GM12874 (cell line): ENCODE measurements at regions not wholly inside any gene's neighbourhood (a gene's known extent, or its start where the extent isn't known, plus 50 kb on each side); places are given as distances from the start of the nearest gene placed in this dataset.

Experiments
- TF ChIP-seq, protein P1 (sequence below): IDR thresholded peaks from 2 replicates; pipeline ENCODE4 v1.5.1; 2011; ENCODE audit warnings: low read depth, mild to moderate bottlenecking, control low read depth, low read length, moderate library complexity; ENCODE audit not compliant: insufficient read depth

DNA sequence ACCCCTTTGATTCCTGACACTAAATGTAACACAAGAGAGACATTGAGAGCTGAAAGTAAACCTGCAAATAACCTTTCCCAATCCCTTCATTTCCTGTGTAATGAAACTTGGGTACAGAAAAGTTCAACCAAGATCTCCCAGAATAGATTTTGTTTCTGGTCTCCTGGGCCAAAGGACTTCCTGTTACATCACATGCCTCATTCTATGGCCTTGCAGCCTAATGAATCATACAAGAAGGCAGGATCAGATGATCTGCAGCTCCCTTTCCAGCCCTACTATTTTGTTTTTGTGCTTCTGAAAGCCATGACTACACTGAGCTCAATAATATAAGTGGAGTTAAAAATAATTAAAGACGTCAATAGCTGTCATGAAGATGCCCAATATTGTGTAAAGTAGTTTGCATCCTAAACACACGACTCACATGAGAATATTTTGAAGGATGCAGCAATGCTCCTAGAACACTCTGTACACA lies 73.4 kb upstream of the NOX3 start:
- TF ChIP-seq, protein P1, sequence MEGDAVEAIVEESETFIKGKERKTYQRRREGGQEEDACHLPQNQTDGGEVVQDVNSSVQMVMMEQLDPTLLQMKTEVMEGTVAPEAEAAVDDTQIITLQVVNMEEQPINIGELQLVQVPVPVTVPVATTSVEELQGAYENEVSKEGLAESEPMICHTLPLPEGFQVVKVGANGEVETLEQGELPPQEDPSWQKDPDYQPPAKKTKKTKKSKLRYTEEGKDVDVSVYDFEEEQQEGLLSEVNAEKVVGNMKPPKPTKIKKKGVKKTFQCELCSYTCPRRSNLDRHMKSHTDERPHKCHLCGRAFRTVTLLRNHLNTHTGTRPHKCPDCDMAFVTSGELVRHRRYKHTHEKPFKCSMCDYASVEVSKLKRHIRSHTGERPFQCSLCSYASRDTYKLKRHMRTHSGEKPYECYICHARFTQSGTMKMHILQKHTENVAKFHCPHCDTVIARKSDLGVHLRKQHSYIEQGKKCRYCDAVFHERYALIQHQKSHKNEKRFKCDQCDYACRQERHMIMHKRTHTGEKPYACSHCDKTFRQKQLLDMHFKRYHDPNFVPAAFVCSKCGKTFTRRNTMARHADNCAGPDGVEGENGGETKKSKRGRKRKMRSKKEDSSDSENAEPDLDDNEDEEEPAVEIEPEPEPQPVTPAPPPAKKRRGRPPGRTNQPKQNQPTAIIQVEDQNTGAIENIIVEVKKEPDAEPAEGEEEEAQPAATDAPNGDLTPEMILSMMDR, result no peak

DNA sequence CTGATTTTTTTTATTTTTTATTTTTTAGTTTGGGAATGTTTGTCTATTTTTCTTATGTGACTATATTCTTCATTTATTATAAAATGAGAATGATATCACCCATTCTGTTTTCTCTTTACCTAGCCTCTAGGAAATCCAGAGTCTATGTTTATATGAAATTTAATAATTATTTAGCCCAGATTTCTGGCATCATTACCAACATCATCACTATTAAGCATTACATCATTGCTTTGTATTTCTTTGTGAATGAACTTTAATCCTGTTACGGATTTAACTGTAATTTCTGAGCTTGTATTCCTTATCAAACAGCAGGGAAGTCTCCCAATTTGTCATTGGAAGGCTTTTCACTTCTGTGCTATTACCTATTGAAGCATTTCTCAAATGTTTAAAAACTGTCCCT lies 72.7 kb upstream of the NOX3 start:
- TF ChIP-seq, protein P1, result no peak

DNA sequence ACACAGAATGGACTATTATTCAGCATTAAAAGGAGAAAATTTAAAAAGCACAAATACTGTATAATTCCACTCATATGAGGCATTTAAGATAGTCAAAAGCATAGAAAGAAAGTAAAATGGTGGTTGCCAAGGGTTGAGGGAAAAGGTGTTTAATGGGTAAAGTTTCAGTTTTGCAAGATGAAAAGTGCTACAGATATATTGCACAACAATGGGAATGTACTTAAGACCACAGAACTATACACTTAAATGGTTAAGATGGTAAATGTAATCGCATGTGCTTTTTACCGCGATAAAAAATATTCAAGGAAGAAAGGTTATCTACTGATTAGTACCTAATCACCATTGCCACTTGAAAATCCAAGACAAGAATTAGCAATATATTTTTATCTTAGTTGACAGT lies 71.8 kb upstream of the NOX3 start:
- TF ChIP-seq, protein P1, result no peak

DNA sequence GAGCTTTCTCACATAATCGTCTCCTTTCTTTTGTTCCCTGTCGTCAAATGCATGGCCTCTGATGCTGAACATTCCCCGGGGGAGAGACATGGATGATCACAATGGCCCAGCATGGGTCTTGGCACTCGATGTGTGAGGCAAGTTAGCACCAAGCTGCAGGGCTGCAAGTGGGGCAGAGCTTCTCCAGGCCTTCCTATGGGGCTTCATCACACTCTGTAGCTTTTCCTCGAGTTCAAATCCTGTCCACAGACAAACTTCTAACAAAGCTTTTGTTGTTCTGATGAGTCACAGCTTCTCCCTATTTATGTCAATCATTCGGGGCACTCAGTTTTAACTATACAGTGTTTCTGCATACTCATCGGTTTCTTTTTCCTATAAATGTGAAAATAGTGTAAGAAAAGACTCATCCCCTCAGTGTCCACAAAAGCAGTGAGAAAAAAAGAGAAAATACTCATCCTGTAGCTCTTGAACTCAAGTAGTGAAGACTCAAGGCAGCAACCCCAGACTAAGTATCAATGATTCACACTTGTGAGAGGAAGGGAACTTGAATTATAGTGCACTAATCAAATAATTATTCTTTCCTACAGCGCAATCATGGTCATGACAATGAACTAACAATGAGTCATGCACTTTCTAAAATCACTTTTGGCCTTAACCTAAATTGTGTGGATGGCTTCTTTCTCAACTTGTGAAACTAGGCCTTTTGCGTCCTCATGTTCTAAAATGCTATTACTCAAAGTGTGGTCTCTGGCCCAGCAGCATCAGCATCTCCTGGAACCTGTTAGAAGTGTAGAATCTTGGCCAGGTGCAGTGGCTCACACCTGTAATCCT lies 68.4 kb upstream of the NOX3 start:
- TF ChIP-seq, protein P1, result no peak

- TF ChIP-seq, protein P1, result no peak
Observed at GRCh38 chr6:155521719-155522118, 66.1 kb upstream of the NOX3 start.

- TF ChIP-seq, protein P1, result no peak
Observed at GRCh38 chr6:155520078-155520477, 64.4 kb upstream of the NOX3 start.

- TF ChIP-seq, protein P1, result no peak
Observed at GRCh38 chr6:155519176-155519738, 63.6 kb upstream of the NOX3 start.
